Activated CD4-positive, CD25-positive, alpha-beta regulatory T cell treated with anti-CD3 and anti-CD28 coated beads, Interleukin-2, amount 50 U/mL, for 24 hours (primary cell): ENCODE measurements at regions not wholly inside any gene's neighbourhood (a gene's known extent, or its start where the extent isn't known, plus 50 kb on each side); places are given as distances from the start of the nearest gene placed in this dataset.

Source experiments
- ATAC-seq, 2 donors: fragments of 150-1000 bp; cut with Tn5 transposase; one replicate each; pipeline ENCODE4 v1.10.0; 2021; ENCODE audit warnings: mild to moderate bottlenecking in 1 of 2, moderate library complexity in 1 of 2

DNA sequence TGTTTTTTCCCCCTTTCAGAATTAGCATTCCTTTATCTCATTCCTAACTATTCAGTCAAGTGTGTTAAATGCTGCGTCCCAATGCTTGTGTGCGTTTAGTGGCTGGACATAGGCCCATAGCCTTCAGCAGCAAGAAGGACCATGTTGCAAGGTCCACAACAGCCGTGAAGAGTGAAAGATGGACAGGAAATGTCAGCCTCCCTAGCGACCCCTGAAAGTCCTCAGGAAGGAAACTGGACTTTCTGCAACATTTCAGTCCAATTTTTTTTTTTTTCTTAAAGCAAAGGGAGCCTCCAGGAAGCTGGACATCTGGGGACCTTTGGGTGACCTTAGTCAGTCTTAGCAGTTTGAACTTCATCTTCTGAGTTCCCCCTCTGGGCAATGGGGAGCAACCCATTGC lies 550.7 kb upstream of the MGMT start:
- no peak for ATAC-seq

DNA sequence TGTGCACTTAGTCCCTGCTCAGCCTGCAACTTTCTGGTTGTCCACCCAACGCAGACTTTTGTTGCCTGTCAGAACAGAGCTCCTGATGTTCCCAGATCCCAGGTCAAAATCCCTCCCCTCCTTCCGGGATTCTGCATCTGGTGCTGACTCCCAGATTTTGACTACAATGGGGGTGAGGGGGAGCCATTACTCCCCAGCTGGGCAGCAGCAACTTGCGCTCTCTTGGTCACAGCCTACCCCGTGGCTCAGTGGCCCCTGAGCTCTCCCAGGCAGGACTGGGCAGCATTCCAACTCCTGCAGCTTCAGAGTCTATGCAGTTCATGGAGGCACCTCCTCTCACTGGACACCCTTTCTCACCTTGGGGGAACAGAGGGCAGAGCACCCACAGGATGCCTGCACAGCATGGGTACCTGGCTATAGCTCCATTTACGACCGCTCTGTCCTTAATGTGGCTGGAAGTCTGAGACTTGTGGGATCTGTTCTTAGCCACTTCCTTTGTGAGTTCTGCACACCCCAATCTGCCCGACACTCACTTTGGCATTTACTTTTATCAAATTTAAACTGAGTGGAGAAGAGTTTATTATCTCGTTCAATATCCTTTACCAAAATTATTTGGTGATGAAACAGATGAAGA lies 545.5 kb upstream of the MGMT start:
- ATAC-seq = no peak

DNA sequence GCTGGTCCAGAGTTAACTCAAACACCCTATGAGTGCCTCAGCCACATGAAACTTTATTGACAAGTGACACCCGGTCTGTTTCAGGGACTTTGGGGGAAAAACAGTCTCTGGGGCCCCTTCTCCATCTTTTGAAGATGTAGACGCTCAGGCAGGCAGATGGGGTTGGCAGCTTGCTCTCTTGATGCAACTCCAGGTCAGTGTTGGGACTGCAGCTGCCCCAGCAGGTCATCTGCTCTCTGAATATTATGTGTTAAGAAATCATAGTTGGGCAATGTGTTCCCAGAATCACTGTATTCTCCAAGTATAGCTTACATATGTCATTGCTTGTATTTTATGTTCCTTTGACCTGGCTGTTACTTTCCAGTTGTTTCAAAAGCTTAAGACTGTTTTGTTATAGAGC lies 544.9 kb upstream of the MGMT start:
- no peak for ATAC-seq

DNA sequence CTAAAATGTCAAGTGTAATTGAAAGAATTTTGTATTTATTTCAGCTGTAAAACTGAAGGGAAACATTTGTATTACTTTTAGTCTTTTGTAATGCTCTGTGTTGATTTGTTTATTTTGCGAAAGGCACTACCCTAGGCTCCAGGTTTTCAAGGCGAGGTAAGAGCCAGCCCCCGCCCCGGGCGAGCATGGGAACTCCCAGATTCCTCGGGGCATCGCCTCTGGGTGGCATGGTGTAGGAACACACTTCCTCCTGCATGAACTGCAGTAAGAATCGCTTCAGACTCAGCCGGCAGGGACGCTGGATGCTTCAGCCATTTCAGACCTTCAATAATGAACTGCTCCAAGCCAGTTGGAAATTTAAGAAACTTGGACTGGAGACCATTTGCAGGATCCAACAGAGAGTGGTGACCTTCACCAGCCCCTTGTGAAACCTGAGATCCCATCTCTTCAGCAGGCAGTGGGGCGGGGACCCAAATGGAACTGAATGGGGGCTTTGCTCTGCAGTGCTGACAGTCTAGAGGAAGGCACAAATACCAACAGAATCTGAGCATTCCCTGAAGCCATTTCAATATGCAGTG lies 544.3 kb upstream of the MGMT start:
- ATAC-seq = no peak

DNA sequence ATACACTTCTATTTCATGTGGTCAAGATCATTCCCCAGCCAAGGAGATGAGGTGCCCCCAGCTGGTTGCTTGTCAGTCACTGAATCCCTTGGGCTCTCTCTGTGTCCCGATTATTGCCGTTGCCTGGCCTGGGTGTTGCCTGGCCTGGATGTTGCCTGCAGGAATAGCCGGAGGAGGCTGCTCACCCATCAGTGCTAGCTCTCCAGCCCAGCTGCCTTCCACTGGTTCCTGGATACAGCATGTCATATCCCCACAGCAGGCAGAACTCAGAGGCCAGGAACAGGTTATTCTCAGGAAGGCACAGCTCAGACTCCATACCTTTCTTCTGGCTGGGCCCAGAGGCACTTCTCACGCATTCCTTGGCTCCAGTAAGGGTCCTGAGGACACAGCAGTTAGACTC lies 542.1 kb upstream of the MGMT start:
- ATAC-seq = no peak

- no peak for ATAC-seq
These were observed 540.3 kb upstream of the MGMT start for GRCh38 chr10:128926711-128927110.

GRCh38 chr10:128927497-128928161 lies 539.4 kb upstream of the MGMT start:
- ATAC-seq = no peak

DNA sequence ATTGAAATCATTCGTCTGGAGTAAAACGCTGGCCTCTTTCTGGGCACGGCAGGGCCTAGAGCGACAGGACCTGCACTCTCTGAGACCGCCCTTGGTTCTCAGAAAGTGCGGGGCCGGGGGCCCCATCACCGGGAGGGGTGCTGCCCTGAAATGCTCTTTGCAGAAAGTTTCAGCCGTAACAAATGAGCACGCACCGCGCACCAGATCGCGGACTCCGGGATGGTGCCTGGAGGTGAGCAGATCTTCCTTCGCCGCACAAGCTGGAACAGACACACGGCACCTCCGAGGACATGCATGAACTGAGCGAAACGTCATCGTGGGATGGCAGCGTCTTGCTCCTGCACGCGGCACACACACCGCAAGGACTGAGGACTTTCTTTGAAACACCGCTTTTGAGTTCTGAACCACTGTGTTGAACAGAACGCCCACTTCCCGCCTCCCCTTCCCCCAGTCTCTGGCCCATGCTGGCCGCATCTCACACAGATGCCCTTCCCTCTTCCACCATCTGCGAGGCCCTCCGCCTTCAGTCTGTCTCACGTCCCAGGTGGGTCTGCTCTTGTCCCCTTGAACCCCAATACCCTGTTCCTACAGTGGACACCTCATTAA lies 538.7 kb upstream of the MGMT start:
- ATAC-seq = no peak

DNA sequence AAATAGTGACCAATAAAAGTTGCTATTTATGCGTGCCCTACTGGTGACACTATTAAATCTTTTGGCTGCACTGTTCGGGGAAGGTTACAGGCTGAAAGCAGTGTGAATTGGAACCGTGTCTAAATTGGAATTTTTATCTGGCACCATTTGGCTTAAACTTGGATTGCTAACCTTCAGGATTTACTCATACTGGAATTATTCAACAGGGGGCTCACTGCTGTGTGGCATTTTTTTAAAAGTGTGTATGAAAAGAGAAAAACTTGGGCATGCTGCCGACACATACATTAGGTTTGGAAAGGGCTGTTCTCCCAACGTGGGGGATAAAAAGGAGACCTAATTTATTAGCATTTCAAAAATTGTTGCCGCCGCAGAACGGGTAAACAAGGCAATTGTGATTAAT lies 537.9 kb upstream of the MGMT start:
- no peak for ATAC-seq

- ATAC-seq = no peak
These were observed 537.3 kb upstream of the MGMT start for GRCh38 chr10:128929767-128930166.

DNA sequence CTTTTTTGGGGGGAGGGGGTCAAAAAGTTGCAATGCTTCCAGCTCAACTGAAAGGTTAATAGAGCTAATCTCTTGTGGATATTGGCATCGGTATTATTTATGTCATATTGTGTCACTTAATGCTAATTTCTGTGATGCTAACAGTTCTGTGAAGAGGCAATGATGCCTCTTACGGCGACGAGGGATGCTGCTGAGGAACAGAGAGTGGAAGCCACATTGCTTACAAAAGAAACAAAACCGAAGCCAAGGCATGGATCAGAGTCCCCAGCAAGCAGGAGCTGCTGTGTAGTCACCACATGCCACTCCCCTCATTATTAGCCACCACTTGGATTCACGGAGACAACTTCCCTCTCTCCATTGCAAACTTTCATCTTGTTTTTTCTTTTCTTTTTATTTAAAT lies 536.5 kb upstream of the MGMT start:
- ATAC-seq = no peak

DNA sequence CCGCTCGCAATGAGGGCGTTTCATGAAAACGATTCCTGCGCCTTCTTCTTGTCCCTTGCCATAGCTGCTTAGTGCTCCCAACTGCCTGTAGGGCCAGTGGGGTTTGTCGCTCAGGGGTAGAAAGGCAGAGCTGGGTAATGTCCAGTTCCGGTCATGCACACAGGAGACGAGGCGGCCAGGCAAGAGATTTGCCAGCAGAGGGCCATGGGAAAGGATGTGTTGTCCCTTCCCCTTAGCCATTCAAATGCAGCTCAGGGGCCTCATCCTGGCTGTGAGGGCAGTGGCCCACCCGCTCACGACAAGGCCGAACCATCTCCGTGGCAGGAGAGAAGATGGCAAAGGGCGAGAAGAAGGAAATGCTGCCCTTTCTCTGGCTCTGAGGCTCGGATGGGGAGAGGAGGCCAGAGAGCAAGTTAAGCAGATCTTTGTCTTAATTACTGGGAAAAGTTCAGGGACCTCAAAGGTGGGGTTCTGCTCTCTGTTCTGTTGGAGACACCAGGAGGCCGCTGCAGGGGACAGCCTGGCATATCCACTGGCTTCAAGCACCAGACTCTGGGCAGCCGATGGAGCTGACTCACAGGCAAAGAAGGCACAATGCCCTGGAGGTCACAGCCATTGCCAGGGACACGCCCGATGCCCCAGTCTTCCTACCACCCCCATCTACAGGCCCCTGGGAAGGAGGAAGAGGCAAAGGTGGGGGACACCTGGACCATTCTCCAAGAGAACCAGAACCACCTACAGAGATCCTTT lies 534.8 kb upstream of the MGMT start:
- ATAC-seq = no peak

- no peak for ATAC-seq
These were observed 532.5 kb upstream of the MGMT start for GRCh38 chr10:128934492-128934891.

DNA sequence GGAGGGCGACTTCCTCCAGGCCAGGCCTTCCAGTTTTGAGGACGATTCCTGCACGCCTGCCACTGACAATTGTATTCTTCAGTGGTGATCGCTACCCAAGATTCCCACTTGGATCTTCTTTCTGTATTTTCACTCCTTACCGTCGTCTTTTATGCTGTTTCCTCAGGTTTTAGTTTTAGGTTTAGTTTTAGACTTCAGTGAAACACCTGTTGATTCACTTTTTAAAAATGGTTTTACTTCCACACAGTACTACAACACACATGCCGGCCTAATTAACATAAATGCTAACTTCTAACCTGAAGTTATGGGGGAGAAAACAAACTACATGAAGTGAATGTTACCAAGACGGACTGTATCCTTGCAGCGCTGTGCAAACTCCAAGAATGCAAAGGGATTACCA lies 530.6 kb upstream of the MGMT start:
- no peak for ATAC-seq

DNA sequence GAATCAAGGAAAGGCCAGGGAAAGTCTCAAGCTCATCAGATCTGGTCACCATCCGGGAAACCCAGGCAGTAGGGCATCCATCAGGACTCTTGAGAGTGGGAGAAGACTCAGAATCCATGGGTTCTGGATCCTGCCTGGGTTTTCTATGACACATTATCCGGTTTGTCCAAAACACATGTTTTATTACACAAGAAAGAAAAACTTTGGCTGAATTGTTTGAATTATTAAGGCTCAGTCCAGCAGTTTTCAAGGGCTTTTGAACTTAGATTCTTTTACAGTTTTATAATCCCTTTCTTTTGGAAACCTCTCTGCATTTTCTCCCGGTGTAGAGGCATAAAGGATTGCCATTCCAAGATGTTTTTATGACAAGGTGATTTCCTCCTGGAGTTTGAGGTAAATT lies 528.5 kb upstream of the MGMT start:
- ATAC-seq = no peak

DNA sequence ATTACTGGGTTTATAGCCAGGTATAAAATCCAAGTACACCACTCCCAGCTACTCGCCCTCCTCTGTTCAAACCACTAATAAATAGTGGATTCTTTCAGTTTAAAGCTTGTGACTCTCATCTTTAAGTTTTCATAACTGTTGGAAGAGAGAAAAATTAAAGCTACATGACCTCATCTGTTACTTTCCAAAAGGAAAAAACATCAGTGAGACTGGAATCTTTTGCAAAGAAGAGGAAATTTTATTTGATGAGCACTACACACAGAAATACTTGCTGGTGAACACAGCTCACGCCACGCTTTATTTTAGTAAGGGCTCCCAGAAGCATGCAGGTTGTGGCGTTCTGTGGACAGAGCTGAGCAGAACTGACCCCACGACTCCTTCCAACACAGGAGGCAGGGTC lies 527.0 kb upstream of the MGMT start:
- ATAC-seq = no peak

- no peak for ATAC-seq
These were observed 523.9 kb upstream of the MGMT start for GRCh38 chr10:128943111-128943510.

DNA sequence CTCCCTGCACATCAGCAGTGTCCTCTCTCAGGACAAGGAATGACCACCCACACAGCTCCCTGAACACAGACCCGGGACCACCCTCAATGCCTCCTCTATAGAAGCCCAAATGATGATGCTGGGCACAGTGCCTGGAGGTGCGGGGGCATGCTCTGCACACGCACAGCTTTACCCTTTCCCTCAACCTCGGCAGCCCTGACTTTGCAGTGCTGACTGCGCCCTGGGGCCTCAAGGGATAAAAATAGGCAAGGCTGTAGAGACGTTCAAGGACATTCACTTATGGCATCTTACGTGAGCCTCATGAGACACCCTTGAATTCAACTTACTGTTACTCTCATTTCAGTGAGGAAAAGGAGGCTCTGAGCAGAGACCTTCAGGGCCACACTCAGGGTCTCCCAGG lies 521.6 kb upstream of the MGMT start:
- no peak for ATAC-seq

DNA sequence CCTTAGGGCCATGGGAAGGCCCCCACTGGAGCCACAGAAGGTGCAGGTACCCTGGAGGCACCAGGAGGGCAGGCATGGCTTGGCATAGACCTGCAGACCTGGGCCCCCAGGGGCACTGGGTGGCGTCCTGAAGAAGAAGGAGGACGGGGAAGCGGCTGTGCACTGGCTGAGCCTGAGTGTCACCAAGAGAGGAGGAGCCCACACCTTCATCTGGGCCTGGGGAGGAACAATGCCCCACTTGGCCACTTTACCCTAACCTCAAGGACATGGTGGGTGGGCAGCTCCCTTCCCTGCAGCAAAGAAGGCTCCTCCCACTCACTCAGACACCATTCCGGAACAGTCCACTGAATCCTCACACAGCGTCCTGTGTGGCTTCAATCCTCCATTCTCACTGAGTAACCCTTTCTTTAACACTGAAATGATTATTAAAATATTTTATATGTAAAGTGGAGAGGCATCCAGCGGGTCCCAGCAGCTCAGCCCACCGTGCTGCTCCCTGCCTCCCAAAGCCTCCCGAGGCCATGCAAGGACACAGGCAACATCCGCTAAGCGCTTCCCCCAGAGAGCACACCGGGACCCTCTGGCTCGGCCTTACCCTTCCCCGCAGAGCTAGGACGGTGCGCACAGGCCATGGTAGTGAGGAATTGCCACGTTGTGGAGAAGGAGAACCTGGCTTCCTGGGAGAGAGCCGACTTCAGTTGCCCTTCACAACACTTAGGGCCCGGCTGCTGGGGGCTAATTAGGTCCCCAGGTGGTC lies 516.7 kb upstream of the MGMT start:
- ATAC-seq = no peak

DNA sequence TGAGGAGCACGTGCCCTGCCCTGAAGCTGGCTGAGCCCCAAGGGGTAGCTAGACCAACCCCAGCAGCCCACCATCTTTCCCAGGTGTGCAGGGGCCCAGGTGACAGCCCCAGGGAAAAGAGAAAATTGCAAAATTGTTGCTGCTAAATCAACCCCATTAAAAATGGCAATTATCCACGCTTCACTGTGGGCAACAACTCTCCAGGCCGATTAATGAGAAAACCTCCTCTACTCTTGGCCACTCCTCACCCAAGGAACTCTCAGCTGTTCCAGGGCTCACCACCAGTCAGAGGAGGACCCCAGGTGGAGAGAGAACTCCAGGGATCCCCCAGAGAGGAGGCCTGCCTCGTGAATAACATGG lies 516.1 kb upstream of the MGMT start:
- ATAC-seq = no peak

- ATAC-seq = no peak
These were observed 514.2 kb upstream of the MGMT start for GRCh38 chr10:128952856-128953255.

GRCh38 chr10:128956149-128956548 lies 510.9 kb upstream of the MGMT start:
- ATAC-seq = no peak

DNA sequence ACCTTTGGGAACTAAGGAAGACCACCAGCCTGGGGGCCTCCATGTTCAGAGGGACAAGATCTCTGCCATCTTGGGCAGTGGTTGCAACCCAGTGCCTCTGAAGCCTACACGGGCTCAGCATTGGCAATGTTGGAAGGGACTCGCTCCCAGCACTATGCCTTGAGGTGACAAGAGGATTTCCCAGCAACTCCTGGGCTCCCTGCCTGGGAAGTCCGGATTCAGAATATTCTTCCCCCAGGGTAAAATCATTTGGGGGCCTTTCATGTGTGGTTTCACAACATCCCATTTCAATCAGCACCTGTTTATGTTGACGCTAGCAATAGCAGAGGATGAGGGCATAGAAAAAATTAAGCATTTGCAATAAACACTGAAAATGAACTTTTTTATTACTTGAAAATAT lies 509.8 kb upstream of the MGMT start:
- no peak for ATAC-seq
